Activated naive CD8-positive, alpha-beta T cell treated with anti-CD3 and anti-CD28 coated beads, Interleukin-2, amount 50 U/mL, for 24 hours (primary cell): ENCODE measurements at regions not wholly inside any gene's neighbourhood (a gene's known extent, or its start where the extent isn't known, plus 50 kb on each side); places are given as distances from the start of the nearest gene placed in this dataset.
"Not testable (repeated sequence)": the region's sequence is repeated elsewhere in the genome, so short reads cannot be mapped to it uniquely, and the experiment has no call there.

Experiments used
- ATAC-seq: fragments of 150-1000 bp; cut with Tn5 transposase; one replicate; pipeline ENCODE4 v1.10.0; 2021
- DNase-seq: peaks from one replicate; pipeline ENCODE4 v3.0.0; 2021
- H3K27ac Mint-ChIP-seq: one replicate; pipeline ENCODE4 v1.8.0; 2021; ENCODE audit warnings: mild to moderate bottlenecking, mixed read lengths
- H3K27me3 Mint-ChIP-seq: one replicate; pipeline ENCODE4 v1.8.0; 2021; ENCODE audit warnings: mixed read lengths
- H3K36me3 Mint-ChIP-seq: one replicate; pipeline ENCODE4 v1.8.0; 2021; ENCODE audit warnings: low read depth, mixed read lengths
- H3K4me1 Mint-ChIP-seq: one replicate; pipeline ENCODE4 v1.8.0; 2021; ENCODE audit warnings: mixed read lengths
- H3K4me3 Mint-ChIP-seq: one replicate; pipeline ENCODE4 v1.8.0; 2021; ENCODE audit warnings: mild to moderate bottlenecking, moderate library complexity, mixed read lengths
- H3K9me3 Mint-ChIP-seq: one replicate; pipeline ENCODE4 v1.8.0; 2021; ENCODE audit warnings: mixed read lengths

DNA sequence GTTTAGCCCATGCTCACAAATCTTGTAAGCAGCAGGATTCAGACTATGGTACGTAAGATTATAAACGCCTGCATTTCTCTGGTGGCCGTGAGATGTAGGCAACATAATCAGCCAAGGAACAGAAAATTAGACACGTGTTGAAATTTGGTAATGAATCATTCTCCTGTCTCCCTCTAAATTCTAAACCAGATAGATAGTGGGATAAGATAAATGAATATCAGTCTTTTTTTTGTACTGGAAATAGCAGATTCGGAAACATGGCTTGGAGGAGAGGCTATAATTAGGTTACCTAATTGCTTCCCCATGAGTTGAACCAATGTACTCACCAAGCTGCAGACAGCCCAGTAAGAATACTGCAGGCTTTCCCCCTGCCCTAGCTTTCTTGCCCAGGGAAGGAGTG, 172.3 kb downstream of the TGFB2 start:
- H3K27ac Mint-ChIP-seq: no peak overlapping the region
- no peak overlapping the region for H3K4me3 Mint-ChIP-seq
- no peaks in the 10 kb centered on the region for H3K9me3 Mint-ChIP-seq
- no peaks in the 10 kb centered on the region for H3K4me1 Mint-ChIP-seq
- peaks cover 14% of the 10 kb centered on the region for H3K27me3 Mint-ChIP-seq
- H3K36me3 Mint-ChIP-seq: no peaks in the 10 kb centered on the region
- DNase-seq: no peak
- no peak for ATAC-seq

DNA sequence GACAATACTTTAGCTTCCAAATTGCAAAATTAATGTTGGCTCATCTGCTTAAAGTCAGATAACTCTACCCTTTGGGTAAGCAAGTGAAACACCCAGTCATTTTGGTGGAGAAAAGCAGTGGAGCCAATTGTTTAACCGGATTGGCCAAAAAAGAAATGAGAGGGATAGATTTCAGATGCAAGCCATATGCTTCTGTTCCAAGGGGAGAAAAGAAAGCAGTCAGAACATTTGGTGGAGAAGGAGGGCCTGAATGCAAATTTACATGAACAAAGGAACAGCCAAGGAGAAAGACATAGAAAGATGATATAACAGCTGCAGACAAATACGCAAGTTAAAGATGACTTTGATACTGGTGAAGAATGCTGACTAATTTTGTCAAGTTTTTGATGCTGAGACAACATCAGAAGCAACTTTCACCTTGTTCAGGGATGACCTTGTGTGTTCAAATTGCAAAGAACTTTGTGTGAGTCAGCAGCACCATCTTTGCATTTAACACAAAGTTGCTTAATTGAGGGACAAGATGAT, 173.1 kb downstream of the TGFB2 start:
- Mint-ChIP-seq H3K9me3 (no peaks in the 10 kb centered on the region), H3K27ac (no peak overlapping the region), H3K27me3 (peaks cover 17% of the 10 kb centered on the region), H3K4me1 (no peaks in the 10 kb centered on the region), H3K36me3 (no peaks in the 10 kb centered on the region), H3K4me3 (no peak overlapping the region)
- DNase-seq: no peak
- no peak for ATAC-seq

DNA sequence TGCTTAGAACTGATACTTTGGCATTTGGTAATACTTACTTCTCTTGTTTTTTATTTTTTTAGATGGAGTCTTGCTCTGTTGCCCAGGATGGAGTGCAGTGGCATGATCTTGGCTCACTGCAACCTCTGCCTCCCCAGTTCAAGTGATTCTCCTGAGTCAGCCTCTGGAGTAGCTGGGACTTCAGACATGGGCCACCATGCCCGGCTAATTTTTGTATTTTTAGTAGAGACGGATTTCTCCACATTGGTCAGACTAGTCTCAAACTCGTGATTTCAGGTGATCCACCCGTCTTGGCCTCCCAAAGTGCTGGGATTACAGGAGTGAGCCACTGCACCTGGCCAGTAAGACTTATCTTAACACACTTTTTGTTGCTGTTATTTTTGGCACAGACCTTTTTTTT, 175.5 kb downstream of the TGFB2 start:
- ATAC-seq, H3K27ac Mint-ChIP-seq, DNase-seq, H3K9me3 Mint-ChIP-seq, H3K36me3 Mint-ChIP-seq, H3K4me3 Mint-ChIP-seq, H3K4me1 Mint-ChIP-seq: not testable (repeated sequence)
- H3K27me3 Mint-ChIP-seq: peaks cover 19% of the 10 kb centered on the region

DNA sequence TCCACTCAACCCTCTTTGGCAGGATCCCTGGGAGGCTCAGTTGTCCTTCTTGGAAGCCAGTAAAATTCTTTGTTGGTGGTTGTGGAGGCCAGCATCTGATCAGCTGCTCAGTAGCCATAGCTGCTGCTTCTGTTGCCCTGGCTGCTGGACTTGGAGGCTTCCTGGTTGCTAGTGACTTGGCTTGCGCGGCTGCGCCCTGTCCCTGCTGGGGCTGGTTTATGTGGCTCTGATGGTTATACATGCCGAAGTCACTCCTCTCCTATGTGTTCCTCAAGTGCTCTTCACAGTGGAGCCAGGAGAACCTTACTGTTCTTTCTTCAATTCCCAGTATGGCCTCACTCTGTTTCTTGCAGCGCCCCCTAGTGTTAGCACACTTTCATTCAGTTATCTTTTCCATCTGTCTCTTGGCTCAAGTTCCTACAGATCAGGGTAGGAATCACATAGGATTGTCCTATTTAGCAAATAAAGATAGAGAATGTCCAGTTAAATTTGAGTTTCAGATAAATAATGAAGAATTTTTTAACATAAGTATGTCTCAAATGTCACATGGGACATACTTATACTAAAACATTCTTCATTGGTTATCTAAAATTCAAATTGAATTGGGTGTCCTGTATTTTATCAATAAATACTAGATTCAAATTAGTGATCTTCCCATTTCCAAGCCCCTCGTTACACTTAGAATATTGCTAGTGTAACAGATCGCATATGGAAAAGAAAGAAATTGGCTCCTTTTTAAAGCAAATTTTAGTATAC, 176.5 kb downstream of the TGFB2 start:
- Mint-ChIP-seq H3K36me3 (no peaks in the 10 kb centered on the region), H3K27me3 (peaks cover 15% of the 10 kb centered on the region), H3K27ac (no peak overlapping the region), H3K9me3 (no peaks in the 10 kb centered on the region), H3K4me3 (no peak overlapping the region), H3K4me1 (no peaks in the 10 kb centered on the region)
- DNase-seq: peak; percentile 52
- peak; percentile 15 for ATAC-seq

DNA sequence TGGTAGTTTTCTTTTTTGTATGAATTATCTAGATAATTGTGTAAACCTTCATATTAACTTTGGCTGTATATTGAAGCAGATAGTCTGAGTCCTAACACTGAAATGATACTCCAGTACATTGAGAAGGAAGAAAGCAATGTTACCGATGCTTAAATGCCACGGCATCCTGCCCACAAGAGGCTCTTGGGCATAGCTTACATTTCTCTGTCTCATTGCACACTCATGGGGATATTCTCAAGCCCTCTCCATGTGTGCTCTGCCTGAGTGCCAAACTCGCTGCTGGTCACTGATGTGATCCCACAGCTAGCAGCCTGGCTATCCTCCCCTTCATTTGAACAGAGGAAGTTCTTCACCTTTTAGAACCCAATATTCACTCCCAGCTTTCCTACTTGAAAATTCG, 179.4 kb downstream of the TGFB2 start:
- H3K27ac Mint-ChIP-seq: no peak overlapping the region
- H3K4me3 Mint-ChIP-seq: no peak overlapping the region
- H3K36me3 Mint-ChIP-seq: no peaks in the 10 kb centered on the region
- no peaks in the 10 kb centered on the region for H3K9me3 Mint-ChIP-seq
- peaks cover 13% of the 10 kb centered on the region for H3K27me3 Mint-ChIP-seq
- DNase-seq (no peak), ATAC-seq (no peak)
- no peaks in the 10 kb centered on the region for H3K4me1 Mint-ChIP-seq

DNA sequence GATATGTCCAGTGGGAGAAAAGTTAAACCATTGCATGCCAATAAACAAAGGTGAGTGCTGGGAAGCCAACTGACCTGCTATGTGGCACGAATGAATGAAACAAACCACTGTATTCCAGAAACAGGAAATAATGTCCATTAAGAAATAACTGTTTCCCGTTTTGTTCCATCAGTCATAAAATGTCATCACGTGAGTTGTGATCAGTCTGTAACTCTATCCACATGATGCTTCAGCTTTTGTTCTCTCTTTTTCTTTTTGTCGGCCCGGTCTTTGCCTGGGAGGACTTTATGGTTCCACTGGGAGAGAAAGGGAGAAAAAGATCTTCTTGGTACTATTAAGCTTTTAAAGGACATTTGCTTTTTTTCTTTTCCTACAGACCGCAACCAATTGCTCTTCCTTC, 179.9 kb downstream of the TGFB2 start:
- Mint-ChIP-seq H3K27me3 (peaks cover 13% of the 10 kb centered on the region), H3K4me3 (no peak overlapping the region), H3K4me1 (no peaks in the 10 kb centered on the region), H3K27ac (no peak overlapping the region), H3K36me3 (no peaks in the 10 kb centered on the region), H3K9me3 (no peaks in the 10 kb centered on the region)
- DNase-seq (no peak), ATAC-seq (no peak)

DNA sequence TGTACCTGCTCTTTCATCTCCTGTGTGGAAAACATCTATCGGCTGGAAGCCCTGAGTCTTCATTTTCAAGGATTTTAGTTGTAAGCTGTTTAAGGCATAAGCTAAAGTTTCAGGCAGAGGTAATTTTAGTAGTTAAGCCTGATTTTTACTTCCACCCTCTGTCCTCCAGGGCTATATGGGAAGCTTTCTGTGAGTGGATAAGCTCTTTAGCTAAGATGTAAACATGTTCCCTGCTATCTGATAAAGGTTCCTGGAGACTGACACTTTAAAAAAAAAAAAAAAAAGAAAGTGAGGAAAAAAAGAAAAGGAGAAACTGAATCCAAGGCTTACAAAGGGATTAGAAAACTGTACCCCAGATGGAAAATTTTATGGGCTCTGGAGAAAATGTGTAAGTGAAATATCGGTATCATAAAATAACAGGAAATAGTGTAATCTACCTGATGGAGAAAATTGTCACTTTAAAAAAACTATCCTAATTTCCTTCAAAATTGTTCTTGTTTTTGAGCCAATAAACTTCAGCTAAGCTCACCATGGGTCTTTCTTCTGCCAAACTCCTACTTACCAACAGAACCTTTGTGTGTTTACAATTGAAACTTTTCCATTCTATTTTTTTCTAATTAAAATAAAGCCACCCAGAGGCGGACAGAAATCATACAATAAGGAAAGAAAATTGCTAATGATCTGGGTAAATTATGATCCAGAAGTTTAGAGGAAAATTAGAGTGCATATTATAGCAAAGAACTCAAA, 180.5 kb downstream of the TGFB2 start:
- Mint-ChIP-seq H3K4me3 (no peak overlapping the region), H3K27ac (no peak overlapping the region), H3K9me3 (no peaks in the 10 kb centered on the region), H3K36me3 (no peaks in the 10 kb centered on the region), H3K4me1 (no peaks in the 10 kb centered on the region), H3K27me3 (peaks cover 13% of the 10 kb centered on the region)
- no peak for ATAC-seq
- DNase-seq: no peak

DNA sequence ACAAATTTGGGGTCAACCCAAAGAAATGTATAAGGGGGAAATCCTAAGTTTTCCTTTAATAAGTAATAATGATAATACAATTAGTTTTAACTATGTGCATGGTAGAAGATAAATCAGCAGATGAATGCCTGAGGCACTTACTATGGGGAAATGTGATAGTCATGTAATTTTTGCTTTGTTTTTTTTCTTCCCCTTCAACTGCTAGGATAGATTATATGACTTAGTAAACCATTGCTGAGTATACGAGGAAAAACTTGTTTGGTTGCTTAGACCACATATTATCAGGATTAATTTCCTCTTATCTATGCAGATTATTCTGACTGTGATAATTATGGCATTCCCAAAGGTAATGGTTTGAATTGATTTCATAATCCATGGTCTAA, 181.1 kb downstream of the TGFB2 start:
- H3K4me3 Mint-ChIP-seq: no peak overlapping the region
- DNase-seq: no peak
- H3K9me3 Mint-ChIP-seq: no peaks in the 10 kb centered on the region
- no peaks in the 10 kb centered on the region for H3K4me1 Mint-ChIP-seq
- H3K27ac Mint-ChIP-seq: no peak overlapping the region
- H3K36me3 Mint-ChIP-seq: no peaks in the 10 kb centered on the region
- H3K27me3 Mint-ChIP-seq: peaks cover 13% of the 10 kb centered on the region
- no peak for ATAC-seq

DNA sequence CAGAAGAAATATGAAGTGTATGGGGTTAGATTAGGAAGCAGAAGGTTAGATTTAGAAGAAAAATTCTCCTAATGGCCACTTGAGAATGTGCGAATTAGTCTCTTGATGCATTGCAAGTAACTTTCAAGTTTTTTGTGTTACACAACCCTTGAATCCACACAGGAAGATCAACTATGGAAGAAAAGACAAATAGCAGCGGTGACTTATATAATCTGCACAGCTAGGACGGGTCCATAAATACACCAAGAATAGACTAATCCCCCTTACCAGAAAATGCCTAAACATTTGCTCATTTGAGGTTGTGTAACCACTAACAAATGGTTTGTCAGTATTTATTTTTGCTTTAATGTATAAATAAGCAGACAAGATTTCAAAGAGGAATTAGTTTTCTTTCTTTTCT, 182.6 kb downstream of the TGFB2 start:
- Mint-ChIP-seq H3K27me3 (peaks cover 10% of the 10 kb centered on the region), H3K4me1 (no peaks in the 10 kb centered on the region), H3K9me3 (no peaks in the 10 kb centered on the region), H3K36me3 (no peaks in the 10 kb centered on the region), H3K4me3 (no peak overlapping the region), H3K27ac (no peak overlapping the region)
- ATAC-seq (no peak), DNase-seq (no peak)

DNA sequence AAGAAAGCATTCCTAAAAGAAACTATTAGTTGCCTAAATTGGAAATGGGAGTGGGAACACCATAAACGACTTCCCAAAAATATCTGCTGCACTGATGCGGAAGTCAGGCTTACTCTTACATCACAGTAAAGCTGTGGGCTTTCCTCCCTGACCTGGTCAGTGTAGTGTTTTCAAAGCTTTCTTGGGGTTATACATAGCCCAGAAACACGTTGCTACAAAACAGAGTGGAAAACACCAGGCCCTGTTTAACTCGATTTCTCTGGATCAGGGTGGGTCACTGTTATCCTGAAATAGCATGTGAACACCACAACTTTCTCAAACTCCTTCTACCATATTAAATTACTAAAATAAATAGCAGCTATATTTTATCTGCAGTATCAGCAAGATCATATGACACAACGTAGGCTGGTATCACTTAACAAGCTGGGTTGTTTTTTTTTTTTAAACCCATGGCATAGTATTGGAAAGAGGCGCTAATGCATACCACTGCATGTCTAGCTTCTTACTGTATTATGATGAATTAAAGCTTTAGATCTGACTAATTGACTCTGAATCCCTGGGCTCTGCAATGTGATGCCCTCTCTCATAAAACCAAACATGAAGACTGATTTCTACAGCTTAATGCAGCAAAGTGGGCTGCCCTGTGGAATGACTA, 184.6 kb downstream of the TGFB2 start:
- Mint-ChIP-seq H3K4me3 (no peak overlapping the region), H3K36me3 (no peaks in the 10 kb centered on the region), H3K4me1 (no peaks in the 10 kb centered on the region), H3K27ac (no peak overlapping the region), H3K27me3 (peaks cover 4% of the 10 kb centered on the region), H3K9me3 (peaks cover 4% of the 10 kb centered on the region)
- DNase-seq (no peak), ATAC-seq (no peak)

DNA sequence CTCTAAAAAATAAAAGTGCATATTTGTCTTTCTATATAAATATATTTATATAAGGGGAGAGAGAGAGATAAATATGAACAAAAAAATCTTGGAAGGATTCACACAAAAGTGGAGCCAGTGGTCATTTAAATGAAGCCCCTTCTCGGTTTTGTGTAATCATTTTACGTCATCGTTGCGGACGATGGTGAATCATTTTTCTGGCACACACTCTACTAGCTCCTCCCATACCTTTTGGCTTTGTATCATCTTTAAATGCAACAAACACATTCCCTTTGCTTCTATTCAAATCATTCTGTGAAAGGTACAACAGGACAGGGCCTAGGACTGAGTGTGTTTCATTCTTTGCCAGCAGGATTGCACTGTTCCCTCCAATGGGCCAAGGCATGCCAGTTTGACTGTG, 186.8 kb downstream of the TGFB2 start:
- DNase-seq: no peak
- Mint-ChIP-seq H3K27me3 (peaks cover 5% of the 10 kb centered on the region), H3K4me1 (no peaks in the 10 kb centered on the region), H3K4me3 (no peak overlapping the region), H3K9me3 (peaks cover 4% of the 10 kb centered on the region), H3K27ac (no peak overlapping the region), H3K36me3 (no peaks in the 10 kb centered on the region)
- no peak for ATAC-seq

DNA sequence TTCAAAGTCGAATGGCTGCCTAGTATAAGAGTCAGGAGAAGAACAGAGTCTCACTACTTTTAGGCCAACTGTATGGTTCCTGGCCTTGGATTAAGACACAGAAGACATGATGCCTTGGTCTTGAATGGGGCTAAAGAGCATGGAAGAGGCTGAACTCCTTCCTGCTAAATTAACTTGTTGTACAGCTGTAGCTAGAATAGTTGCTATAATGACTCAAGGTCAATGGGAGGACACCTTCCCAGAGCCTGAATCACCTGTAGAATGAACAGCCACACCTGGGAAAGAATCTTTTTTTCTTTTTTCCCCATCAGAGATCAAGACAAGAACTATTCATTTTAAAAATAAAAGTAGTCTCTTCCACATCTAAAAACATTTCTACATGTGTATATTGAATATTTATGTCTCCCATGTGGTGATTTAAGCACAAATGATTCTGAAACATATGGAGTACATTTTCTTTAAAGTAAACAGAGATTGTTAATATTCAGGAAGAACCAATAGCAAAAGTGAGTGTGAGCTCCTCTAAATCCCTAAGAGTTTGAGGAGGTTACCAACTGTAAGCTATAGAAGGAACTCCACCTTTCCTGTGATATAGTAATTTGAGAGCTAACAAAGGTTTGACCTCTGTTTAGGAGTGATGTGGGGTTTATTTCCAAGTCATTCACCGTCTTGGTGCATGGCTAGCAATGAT, 191.3 kb downstream of the TGFB2 start:
- Mint-ChIP-seq H3K4me1 (no peaks in the 10 kb centered on the region), H3K27me3 (peaks cover 2% of the 10 kb centered on the region), H3K36me3 (no peaks in the 10 kb centered on the region), H3K4me3 (no peak overlapping the region), H3K27ac (no peak overlapping the region), H3K9me3 (peaks cover 4% of the 10 kb centered on the region)
- DNase-seq: no peak
- no peak for ATAC-seq

DNA sequence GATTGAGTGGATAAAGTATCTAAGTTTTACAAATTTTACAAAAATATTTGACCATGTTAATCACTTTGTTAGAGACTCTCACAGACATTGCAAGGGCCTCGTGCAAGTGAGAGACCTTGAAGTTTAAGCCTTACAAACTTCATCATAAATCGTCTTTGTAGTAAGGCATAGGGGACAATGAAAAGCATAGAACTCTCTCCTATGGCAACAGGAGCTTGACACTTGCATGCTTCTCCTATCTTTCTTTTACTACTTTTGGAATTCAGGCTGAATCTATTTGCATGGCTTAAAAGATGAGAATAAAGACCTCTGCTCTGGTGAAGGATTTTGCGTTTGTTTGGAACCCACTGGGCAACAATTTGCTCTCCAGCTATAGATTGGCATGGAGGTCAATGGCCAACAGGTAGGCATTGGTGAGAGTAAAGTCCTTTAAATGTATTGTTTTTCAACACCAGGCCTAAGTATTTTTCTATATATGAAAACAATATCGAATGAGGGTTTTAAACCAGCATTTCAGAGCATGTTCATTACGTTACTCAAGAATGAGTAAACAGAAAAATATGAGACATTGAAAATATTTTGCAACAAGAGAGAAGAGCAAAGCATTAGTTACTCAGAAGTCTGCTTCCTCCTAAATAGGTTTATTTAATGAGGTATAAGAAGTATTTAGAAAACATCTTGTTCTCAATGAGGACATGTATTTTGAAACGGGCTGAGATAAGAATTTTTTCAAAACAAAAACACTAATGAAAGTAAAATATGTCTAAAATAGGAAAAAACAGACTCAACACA, 192.2 kb downstream of the TGFB2 start:
- DNase-seq (no peak), ATAC-seq (no peak)
- H3K9me3 Mint-ChIP-seq: peaks cover 4% of the 10 kb centered on the region
- no peaks in the 10 kb centered on the region for H3K4me1 Mint-ChIP-seq
- no peak overlapping the region for H3K4me3 Mint-ChIP-seq
- peaks cover 2% of the 10 kb centered on the region for H3K27me3 Mint-ChIP-seq
- no peak overlapping the region for H3K27ac Mint-ChIP-seq
- H3K36me3 Mint-ChIP-seq: no peaks in the 10 kb centered on the region

DNA sequence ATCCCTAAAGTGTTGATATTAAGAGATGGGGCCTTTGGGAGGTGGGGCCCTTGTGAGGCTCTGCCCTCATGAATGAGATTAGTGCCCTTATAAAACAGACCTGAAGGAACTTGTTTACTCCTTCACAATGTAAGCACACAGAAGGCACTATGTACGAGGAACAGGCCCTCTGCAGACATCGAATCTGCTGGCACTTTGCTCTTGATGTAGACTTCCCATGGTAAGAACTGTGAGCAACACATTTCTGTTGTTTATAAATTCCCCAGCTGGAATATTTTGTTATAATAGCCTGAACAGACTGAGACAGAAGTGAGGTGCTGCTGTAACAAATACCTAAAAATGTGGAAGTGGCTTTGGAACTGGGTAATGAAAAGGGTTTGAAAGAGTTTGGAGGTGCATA, 193.2 kb downstream of the TGFB2 start:
- Mint-ChIP-seq H3K27me3 (peaks cover 2% of the 10 kb centered on the region), H3K4me1 (no peaks in the 10 kb centered on the region), H3K4me3 (no peak overlapping the region), H3K36me3 (no peaks in the 10 kb centered on the region), H3K9me3 (peaks cover 2% of the 10 kb centered on the region), H3K27ac (no peak overlapping the region)
- DNase-seq (no peak), ATAC-seq (no peak)
